Activated naive CD4-positive, alpha-beta T cell treated with anti-CD3 and anti-CD28 coated beads, Interleukin-2, amount 50 U/mL, for 72 hours (primary cell): ENCODE measurements at regions not wholly inside any gene's neighbourhood (a gene's known extent, or its start where the extent isn't known, plus 50 kb on each side); places are given as distances from the start of the nearest gene placed in this dataset.

Source experiments
- ATAC-seq, 2 donors: fragments of 150-1000 bp; cut with Tn5 transposase; 2 replicates each; pipeline ENCODE4 v1.10.0; 2021; ENCODE audit warnings: mild to moderate bottlenecking in 2 of 2, moderate library complexity in 2 of 2
- DNase-seq, 2 donors: peaks; one replicate each; pipeline ENCODE4 v3.0.0; 2021 to 2022; ENCODE audit warnings: low spot score in 2 of 2
- H3K27ac Mint-ChIP-seq, 2 donors: one replicate each; pipeline ENCODE4 v1.8.0; 2022; ENCODE audit warnings: mild to moderate bottlenecking in 2 of 2, mixed read lengths in 2 of 2
- H3K36me3 Mint-ChIP-seq, 2 donors: one replicate each; pipeline ENCODE4 v1.8.0; 2022; ENCODE audit warnings: mixed read lengths in 2 of 2
- H3K9me3 Mint-ChIP-seq, 2 donors: one replicate each; pipeline ENCODE4 v1.8.0; 2022; ENCODE audit warnings: mixed read lengths in 2 of 2

DNA sequence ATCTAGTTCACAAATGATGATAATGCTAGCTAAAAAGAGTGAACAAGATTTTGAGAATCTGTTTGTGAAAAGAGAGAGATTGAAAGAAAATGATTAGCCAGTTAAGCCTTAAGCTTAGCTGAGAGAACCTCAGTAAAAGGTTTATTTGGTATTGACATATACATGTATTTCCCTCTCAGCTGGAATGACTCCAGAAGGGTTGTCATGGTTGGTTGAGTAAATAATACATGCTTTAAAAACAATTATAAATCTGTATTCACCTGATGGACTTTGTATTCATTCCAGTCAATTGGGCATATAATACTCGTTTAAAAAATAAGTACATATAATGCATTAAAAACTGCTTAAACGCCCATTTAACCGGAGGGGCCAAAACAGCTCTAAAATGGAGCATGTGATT is 181.4 kb downstream of the GRB14 start:
- peaks cover 7 to 10% of the 10 kb centered on the region in 2 donors for H3K9me3 Mint-ChIP-seq
- DNase-seq, result no peak
- no peak for ATAC-seq
- H3K36me3 Mint-ChIP-seq, result no peaks in the 10 kb centered on the region
- H3K27ac Mint-ChIP-seq, result no peak overlapping the region

DNA sequence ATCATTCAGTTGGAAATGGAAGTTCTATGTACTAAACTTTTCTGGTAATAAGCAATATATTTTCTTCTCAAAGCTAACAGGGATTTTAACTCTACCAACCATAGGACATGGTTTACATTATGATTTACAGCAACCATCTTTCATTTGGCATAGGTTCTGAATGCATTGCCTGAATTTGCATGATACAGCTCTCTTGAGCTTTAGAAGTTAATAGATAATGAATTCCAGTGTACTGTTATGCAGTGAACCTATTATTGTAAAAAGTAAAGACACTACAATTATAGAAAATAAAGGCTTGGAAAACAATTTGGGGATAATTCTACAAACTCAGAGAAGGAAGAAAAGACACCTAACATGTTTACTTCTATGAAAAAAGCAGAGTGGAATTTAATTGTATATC is 182.0 kb downstream of the GRB14 start:
- ATAC-seq, result no peak
- H3K9me3 Mint-ChIP-seq, result peaks cover 7 to 10% of the 10 kb centered on the region in 2 donors
- no peaks in the 10 kb centered on the region for H3K36me3 Mint-ChIP-seq
- no peak for DNase-seq
- H3K27ac Mint-ChIP-seq, result no peak overlapping the region

DNA sequence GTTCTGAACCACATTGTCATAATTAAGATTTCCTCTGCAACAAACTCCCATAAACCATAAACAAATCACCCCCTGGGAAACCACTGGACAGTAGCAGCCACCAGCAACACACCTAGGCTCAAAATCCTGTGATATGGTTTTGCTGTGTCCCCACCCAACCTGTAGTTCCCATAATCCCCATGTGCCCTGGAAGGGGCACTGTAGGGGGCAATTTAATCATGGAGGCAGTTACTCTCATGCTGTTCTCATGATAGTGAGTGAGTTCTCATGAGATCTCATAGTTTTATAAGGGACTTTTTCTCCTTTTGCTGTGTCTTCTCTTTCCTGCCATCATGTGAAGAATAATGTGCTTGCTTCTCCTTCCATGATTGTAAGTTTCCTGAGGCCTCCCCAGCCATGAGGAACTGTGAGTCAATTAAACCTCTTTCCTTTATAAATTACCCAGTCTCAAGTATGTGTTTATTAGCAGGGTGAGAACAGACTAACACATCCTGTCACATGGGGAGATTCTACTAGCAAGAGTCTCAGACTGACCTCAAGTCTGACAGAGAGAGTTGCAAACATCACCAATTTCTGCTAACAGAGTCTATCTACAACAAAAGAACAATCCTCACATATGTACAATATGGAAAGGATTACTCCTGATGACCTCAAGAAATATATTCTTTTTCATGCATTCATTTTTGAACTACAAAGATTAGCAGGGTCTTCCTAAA is 182.6 kb downstream of the GRB14 start:
- DNase-seq (no peak), ATAC-seq (no peak)
- H3K27ac Mint-ChIP-seq, result no peak overlapping the region
- H3K9me3 Mint-ChIP-seq, result peaks cover 7 to 10% of the 10 kb centered on the region in 2 donors
- H3K36me3 Mint-ChIP-seq, result no peaks in the 10 kb centered on the region

DNA sequence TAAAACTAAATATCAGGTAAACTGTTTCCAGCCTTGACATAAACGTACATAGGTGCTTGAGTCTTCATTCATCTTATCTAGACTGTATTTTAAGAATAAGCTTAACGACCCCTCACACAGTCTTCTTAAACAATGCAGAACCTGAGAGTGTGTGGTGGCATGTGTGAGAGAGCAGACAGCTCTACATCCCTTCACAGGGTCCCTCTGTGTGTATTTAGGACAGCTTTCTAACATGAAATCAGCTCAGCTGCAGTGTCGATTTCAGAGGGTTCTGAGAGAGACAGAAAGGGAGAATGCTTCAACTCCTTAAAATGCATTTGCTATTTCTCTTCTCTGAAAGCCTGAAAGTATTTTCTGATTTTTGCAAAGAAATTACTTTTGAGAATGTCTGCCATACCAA is 185.2 kb downstream of the GRB14 start:
- Mint-ChIP-seq H3K9me3 (peaks cover 0 to 3% of the 10 kb centered on the region in 2 donors), H3K27ac (no peak overlapping the region), H3K36me3 (no peaks in the 10 kb centered on the region)
- DNase-seq (no peak), ATAC-seq (no peak)

DNA sequence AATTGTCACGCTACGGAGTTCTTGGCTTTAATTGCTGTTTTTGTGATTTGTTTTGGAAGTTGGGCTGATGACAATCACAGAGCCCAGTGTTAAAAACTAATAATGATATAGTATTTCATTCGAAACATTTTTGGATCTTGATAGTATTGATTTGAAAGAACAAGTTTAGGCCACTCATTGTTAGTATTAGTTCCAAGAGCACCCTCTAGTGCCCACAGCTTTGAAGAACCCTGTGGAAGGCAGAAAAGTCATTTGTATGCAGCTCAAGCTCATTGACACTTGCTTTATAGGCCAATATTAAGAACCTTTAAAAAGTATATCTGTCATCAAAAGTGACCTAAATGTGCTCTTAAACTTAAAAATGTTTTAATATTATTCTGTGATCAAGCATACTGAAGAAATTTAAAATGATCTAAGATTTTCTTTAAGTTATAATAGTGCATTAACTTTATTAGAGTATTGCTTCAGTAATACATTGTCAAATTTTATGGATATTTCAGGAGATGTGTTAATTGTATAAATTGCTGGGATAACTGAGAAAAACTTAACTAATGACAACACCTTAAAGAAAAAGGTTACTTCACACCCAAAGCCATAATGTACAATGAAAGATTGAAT is 191.0 kb downstream of the GRB14 start:
- Mint-ChIP-seq H3K9me3 (no peaks in the 10 kb centered on the region), H3K36me3 (no peaks in the 10 kb centered on the region), H3K27ac (no peak overlapping the region)
- DNase-seq (no peak), ATAC-seq (no peak)

DNA sequence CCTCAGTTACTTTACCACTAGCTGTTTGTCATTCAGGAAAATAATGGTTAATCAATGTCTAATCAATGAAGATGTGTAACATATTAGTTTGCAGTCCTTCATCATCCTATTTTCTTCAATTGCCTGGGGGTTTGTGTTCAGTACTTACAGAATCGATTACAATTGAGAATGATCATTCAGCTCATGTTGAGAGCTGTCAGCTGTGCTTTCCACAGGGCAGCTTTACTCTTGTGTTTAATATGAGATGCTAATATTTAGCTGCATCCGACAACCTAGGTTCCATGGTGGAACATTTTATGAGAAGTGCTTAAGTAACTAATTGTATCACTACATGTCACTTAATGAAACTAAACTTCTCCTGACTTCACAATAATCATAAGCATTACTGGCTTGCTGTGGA is 191.9 kb downstream of the GRB14 start:
- H3K27ac Mint-ChIP-seq, result no peak overlapping the region
- no peaks in the 10 kb centered on the region for H3K9me3 Mint-ChIP-seq
- H3K36me3 Mint-ChIP-seq, result no peaks in the 10 kb centered on the region
- no peak for ATAC-seq
- no peak for DNase-seq

DNA sequence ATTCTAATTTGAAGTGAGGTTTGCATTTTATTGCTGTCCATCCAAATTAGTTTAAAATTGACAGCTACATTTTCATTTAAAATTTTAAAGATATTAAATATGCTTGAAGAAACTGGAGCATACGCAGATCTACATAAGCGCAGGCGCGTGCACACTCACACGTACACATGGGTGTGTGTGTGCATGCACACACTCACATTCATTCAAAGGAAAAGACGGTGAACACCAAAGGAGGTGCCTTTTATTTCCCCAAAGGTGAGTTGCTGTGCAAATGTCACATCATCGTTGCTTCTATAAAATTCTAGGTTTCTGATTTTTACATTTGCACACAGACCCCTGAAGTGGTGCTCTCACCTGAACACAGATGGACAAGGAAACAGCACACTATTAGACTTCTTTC is 194.2 kb downstream of the GRB14 start:
- DNase-seq (no peak), ATAC-seq (no peak)
- no peak overlapping the region for H3K27ac Mint-ChIP-seq
- H3K36me3 Mint-ChIP-seq, result no peaks in the 10 kb centered on the region
- no peaks in the 10 kb centered on the region for H3K9me3 Mint-ChIP-seq

DNA sequence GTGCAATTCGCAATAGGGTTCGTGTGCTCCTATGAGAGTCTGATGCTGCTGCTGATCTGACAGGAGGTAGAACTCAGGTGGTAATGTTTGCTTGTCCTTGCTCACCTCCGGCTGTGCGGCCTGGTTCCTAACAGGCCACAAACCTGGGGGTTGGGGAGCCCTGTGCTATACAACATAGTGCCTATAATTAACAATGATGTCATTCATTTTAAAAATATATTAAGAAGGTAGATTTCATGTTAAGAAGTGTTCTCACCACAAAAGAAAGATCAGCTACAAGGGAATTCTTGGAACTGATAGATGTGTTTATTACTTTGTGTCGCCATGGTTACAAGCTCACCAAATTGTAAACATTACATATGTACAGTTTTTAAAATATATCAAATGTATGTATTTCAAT is 200.5 kb downstream of the GRB14 start:
- DNase-seq (no peak), ATAC-seq (no peak)
- H3K36me3 Mint-ChIP-seq, result no peaks in the 10 kb centered on the region
- no peak overlapping the region for H3K27ac Mint-ChIP-seq
- peaks cover 7 to 10% of the 10 kb centered on the region in 2 donors for H3K9me3 Mint-ChIP-seq

DNA sequence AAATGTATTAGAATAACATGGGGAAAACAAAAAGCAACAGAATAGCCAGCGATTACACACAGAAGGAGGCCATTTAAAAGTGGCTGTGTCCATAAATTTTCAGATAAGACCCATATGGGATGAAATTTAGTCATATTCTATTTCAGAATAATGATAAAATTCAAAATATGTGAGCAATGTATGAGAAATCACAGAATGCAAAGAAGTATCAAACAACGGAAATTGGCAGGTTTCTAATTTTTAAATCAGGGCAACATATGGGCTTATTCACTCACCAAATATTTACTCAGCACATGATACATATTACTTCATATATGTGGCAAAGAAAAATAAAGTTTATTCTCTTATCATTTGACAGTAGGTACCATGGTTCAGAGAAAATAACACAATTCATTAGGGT is 208.5 kb downstream of the GRB14 start:
- H3K36me3 Mint-ChIP-seq, result no peaks in the 10 kb centered on the region
- no peak overlapping the region for H3K27ac Mint-ChIP-seq
- no peak for DNase-seq
- peaks cover 12 to 16% of the 10 kb centered on the region in 2 donors for H3K9me3 Mint-ChIP-seq
- no peak for ATAC-seq

DNA sequence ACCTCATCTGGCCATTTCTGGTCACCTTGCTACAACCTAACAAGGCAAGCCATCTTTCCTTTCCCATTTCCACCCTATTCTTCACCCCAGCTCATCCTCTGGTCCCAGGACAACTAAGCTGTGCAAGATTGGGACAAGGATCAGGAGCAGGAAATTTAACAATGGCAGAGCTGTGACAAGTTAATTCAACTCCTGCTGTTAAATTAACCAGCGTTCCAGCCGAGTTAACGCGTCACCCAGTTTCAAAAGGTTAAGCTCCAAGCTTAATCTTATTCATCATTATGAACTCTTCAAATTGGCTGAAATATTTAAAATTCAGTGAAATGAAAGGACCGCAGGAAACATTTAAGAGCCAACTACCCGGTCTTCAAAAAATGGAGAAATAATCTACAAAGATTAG is 231.9 kb downstream of the GRB14 start:
- DNase-seq (no peak), ATAC-seq (no peak)
- H3K36me3 Mint-ChIP-seq, result no peaks in the 10 kb centered on the region
- no peaks in the 10 kb centered on the region for H3K9me3 Mint-ChIP-seq
- no peak overlapping the region for H3K27ac Mint-ChIP-seq

DNA sequence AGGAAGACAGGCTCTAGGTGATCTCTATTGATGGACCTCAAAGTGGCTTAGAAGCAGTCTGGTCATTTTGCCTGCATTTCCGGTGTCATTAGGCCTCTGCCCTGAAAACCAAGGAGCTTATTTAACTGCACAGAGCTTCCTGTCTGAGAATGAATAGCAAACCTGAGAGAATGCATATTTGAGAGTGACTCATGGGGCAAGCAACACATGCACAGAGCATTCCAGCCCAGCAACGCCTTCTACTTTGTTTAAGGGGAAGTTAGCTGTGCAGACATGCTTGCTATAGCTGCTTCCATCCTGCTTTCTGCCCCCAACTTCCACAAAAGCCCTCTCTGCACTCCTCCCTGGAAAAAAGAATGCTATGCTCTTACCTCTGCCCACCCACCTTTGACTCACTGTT is 232.8 kb downstream of the GRB14 start:
- Mint-ChIP-seq H3K27ac (no peak overlapping the region), H3K36me3 (no peaks in the 10 kb centered on the region), H3K9me3 (no peaks in the 10 kb centered on the region)
- ATAC-seq (no peak), DNase-seq (no peak)

DNA sequence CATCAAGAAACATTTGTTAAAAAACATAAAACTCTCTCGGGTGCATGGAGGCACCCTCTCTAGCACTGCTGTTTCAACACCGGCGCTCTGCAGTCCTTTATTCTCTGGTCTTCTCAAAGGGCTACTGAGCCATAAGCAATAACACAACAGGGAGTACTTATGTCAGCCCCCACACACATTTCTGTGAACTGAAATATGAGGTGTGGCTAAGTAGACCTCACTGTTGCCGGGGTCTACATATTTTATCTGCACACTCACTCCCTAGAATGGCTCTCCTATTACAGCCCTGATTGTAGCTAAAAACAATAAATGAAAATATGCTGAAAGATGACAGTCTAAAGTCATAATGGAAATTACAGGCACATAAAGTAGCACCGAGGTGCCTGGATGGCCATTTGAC is 235.1 kb downstream of the GRB14 start:
- Mint-ChIP-seq H3K27ac (no peak overlapping the region), H3K9me3 (no peaks in the 10 kb centered on the region), H3K36me3 (no peaks in the 10 kb centered on the region)
- ATAC-seq, result no peak
- no peak for DNase-seq

DNA sequence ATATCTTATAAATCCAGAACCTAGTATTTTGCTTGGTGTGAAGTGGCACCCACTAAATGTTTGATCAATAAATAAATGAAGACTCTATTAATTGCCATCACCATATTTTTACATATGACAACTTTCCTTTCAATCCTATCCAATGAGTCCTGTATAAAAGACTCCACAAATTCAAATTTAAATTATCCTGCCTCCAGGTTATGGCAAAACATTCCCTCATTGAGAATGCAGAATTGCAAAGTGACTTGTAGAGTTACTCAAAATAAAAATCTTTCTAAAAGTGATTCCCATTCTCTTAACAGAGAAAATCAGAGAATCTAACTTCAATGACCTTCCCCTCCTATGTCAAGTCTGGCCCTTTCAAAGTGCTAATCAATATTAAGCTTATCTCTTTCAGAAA is 236.8 kb downstream of the GRB14 start:
- Mint-ChIP-seq H3K27ac (no peak overlapping the region), H3K9me3 (peaks cover under 1% of the 10 kb centered on the region in 2 donors), H3K36me3 (no peaks in the 10 kb centered on the region)
- ATAC-seq (no peak), DNase-seq (no peak)

DNA sequence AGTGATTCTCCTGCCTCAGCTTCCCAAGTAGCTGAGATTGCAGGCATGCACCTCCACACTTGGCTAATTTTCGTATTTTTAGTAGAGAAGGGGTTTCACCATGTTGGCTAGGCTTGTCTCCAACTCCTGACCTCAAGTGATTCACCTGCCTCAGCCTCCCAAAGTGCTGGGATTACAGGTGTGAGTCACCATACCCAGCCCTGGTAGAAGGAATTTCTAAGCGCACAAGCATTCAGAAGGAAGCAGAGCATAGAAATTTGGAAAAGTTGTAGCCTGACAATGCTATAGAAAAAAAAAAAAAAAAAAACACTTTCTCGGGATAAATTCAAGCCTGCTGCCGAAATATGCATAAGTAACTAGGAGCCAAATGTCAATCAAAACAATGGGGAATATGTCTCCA is 249.4 kb downstream of the GRB14 start:
- DNase-seq (no peak), ATAC-seq (no peak)
- Mint-ChIP-seq H3K27ac (no peak overlapping the region), H3K36me3 (no peaks in the 10 kb centered on the region), H3K9me3 (peaks cover 8 to 11% of the 10 kb centered on the region in 2 donors)

DNA sequence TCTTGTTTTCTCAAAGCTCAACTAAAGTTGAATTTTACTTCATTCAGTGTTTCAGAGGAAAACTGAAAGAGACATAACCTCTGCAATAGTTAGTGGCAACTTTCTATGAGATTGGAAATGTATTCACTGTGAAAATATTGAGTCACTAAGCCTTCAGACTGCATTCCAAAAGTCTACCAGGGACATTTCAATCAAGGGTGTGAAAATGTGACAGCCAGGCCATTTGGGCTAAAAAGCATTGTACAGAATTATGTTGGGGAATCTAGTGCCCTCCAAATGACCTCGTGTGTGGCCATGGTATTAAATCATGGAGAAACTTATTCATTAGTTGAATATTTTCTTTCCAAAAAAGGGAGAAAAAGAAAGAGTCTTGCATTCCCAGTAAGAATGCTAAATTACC is 251.9 kb downstream of the GRB14 start:
- Mint-ChIP-seq H3K27ac (no peak overlapping the region), H3K36me3 (no peaks in the 10 kb centered on the region), H3K9me3 (peaks cover 8% of the 10 kb centered on the region in 2 donors)
- DNase-seq (no peak), ATAC-seq (no peak)

DNA sequence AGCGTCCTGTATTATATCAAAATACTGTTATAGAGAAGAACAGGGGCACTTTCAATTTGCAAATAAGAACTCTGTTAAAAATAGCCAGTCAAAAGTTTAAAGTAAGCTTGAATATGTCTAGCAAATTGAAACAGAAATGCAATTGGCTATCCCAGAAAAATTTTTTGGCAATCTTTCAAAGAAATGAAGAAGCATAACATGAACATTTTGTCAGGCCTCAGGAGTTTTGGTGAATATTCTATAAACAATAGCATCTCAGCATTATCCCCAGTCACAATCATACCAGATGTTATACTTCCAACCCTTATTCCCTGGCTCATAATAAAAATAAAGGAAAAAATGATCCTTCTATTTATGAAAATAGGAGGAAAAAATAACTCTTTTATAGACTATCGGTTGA is 252.4 kb downstream of the GRB14 start:
- H3K9me3 Mint-ChIP-seq, result peaks cover 8% of the 10 kb centered on the region in 2 donors
- no peak for ATAC-seq
- H3K36me3 Mint-ChIP-seq, result no peaks in the 10 kb centered on the region
- H3K27ac Mint-ChIP-seq, result no peak overlapping the region
- no peak for DNase-seq

DNA sequence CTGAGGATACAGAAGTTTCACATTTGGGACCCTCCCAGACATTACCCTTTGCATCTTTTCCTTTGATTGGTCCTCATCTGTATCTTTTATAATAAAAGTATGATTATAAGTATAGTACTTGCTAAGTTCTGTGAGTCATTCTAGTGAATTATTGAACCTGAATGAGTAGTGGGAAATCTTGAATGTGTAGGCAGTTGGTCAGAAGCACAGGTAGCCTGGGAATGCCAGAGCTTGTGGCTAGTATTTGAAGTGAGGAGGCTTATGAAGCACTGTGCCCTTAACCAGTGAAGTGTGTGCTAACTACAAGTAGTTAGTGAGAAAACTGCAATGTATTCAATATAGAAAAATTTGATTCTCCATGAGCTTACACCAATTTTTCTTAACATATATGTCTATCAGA is 257.6 kb downstream of the GRB14 start:
- Mint-ChIP-seq H3K9me3 (peaks cover 0 to 5% of the 10 kb centered on the region in 2 donors), H3K36me3 (no peaks in the 10 kb centered on the region), H3K27ac (no peak overlapping the region)
- ATAC-seq (no peak), DNase-seq (no peak)

DNA sequence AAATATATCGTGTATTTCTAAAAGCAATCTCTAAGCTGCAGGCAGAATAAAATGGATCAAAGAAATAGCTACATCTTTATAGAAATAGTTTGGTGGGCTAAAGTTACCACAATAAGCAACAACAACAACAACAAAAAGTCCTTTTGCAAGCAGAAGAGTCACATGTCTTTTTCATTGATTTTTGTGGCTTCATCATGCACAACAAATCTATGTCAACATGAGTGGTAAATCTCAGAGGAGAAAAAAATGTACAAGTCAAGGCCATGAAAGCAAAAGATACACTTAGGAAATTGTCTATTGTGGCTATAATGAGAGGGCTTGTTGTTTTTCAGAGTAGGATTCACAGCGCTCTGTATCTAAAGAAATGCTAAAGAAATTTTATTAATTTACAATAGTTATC is 269.7 kb downstream of the GRB14 start:
- ATAC-seq, result no peak
- H3K27ac Mint-ChIP-seq, result no peak overlapping the region
- no peaks in the 10 kb centered on the region for H3K36me3 Mint-ChIP-seq
- peaks cover 0 to 7% of the 10 kb centered on the region in 2 donors for H3K9me3 Mint-ChIP-seq
- DNase-seq, result no peak
